ENCODE measurements at regions not wholly inside any gene's neighbourhood (a gene's known extent, or its start where the extent isn't known, plus 50 kb on each side); places are given as distances from the start of the nearest gene placed in this dataset.

DNA sequence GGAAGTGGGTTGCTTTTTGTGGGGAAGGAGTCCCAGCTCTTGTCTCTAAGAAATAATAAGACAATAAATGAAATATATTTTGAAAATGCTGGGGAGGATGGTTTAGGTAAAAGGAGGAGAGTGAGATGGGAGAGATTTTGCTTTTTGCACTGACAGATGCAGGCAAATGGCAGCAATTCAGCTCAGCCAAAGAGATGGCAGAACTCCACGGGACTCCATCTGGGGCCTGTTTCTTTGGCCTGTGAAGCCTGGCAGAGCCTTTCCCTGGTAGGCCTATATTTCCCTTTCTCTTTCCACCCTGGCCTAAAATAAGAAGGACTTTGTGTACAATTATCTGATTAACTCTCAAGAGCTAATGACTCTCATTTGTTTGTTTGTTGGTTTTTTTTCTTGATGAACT, 1525.1 kb downstream of the CDH11 start:
- in situ Hi-C loops (cut with HindIII; ENCODE audit: low sequenced_read_pairs), result no loop called here
- no peak overlapping the region for H3K4me3 ChIP-seq (ENCODE audit: low read depth, low read length)
- TF ChIP-seq, protein P1, sequence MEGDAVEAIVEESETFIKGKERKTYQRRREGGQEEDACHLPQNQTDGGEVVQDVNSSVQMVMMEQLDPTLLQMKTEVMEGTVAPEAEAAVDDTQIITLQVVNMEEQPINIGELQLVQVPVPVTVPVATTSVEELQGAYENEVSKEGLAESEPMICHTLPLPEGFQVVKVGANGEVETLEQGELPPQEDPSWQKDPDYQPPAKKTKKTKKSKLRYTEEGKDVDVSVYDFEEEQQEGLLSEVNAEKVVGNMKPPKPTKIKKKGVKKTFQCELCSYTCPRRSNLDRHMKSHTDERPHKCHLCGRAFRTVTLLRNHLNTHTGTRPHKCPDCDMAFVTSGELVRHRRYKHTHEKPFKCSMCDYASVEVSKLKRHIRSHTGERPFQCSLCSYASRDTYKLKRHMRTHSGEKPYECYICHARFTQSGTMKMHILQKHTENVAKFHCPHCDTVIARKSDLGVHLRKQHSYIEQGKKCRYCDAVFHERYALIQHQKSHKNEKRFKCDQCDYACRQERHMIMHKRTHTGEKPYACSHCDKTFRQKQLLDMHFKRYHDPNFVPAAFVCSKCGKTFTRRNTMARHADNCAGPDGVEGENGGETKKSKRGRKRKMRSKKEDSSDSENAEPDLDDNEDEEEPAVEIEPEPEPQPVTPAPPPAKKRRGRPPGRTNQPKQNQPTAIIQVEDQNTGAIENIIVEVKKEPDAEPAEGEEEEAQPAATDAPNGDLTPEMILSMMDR (IDR thresholded peaks at IDR 0.05; ENCODE audit: low read depth, low read length), result no peak
- no peak for DNase-seq (ENCODE audit: low read depth, low spot score)

DNA sequence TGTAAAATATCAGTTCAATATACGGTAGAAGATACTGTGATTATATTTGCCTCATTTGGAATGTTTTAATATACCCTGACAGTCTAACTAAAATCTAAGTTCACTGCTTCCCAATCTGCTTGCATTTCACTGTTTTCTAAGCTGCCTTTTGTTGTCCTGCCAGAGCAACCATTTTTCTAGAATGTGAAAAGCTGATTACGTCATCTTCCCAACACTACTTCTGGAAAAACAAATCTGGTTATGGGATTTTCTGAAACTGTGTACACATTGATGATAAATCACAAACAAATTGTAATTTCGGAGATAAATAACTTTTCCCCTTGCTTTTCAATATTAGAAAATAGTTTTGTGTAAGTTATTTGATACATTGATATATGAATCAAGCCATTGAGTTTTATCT, 1529.0 kb downstream of the CDH11 start:
- TF ChIP-seq, protein P1 (IDR thresholded peaks at IDR 0.05; ENCODE audit: low read depth, low read length), result no peak
- no peak overlapping the region for H3K4me3 ChIP-seq (ENCODE audit: low read depth, low read length)
- DNase-seq (ENCODE audit: low read depth, low spot score), result no peak
- in situ Hi-C loops (cut with HindIII; ENCODE audit: low sequenced_read_pairs), result no loop called here

DNA sequence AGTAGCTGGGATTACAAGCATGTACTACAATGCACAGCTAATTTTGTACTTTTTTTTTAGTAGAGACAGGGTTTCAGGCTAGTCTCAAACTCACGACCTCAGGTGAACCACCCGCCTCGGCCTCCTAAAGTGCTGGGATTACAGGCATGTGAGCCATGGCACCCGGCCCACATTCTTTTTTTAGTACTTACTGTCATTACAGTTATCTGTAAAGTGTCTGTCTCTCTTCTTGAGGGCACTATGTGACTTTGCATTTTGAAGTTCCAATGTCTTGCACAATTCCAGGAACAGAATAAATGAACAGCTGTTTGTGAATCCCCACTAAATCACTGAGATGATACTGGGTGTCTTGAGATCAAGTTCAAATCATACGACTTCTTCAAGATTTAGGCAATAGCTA, 1540.3 kb downstream of the CDH11 start:
- no peak overlapping the region for H3K4me3 ChIP-seq (ENCODE audit: low read depth, low read length)
- DNase-seq (ENCODE audit: low read depth, low spot score), result no peak
- in situ Hi-C loops (cut with HindIII; ENCODE audit: low sequenced_read_pairs), result no loop called here
- TF ChIP-seq, protein P1 (IDR thresholded peaks at IDR 0.05; ENCODE audit: low read depth, low read length), result no peak

DNA sequence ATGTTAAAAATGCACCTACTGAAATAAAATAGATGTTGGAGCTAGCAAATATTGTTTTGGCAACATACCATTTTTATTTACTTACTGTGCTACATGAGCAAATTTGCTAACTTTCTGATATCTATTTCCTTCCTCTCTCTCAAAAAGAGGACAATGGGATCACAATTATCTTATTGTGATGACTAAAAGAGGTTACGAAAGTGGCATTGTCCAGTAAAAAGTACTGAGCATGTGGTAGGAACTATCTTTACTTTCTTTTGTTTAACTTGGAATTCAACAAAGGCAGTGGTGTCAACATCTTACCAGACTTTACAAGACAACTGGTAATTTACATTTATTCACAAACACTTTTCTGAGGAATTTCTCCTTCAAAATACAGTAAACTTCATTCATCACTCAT, 1542.6 kb upstream of the CDH8 start:
- in situ Hi-C loops (cut with HindIII; ENCODE audit: low sequenced_read_pairs), result no loop called here
- DNase-seq (ENCODE audit: low read depth, low spot score), result no peak
- TF ChIP-seq, protein P1 (IDR thresholded peaks at IDR 0.05; ENCODE audit: low read depth, low read length), result no peak
- no peak overlapping the region for H3K4me3 ChIP-seq (ENCODE audit: low read depth, low read length)

GRCh38 chr16:63577891-63578290, 1541.7 kb upstream of the CDH8 start:
- TF ChIP-seq, protein P1 (IDR thresholded peaks at IDR 0.05; ENCODE audit: low read depth, low read length), result no peak
- H3K4me3 ChIP-seq (ENCODE audit: low read depth, low read length), result no peak overlapping the region
- no peak for DNase-seq (ENCODE audit: low read depth, low spot score)
- in situ Hi-C loops (cut with HindIII; ENCODE audit: low sequenced_read_pairs), result no loop called here

DNA sequence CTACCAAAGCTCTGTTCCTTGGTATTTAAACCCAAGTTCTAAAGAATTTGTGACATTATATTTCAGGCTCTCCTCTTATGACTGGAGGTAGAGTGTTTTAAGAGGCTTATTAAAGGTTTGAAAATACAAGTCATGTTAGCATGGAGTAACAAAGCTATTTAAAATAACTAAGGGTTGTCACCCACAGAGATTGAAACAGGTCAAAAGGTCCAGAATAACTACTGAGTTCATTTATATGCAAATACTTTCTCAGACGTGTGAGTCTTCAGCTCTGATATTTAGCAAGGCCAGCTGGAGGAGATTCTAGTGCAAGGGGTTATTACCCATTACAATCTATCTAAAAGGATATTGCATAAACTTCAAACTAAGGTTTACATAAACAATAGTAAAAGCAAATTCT, 1538.8 kb upstream of the CDH8 start:
- DNase-seq (ENCODE audit: low read depth, low spot score), result no peak
- in situ Hi-C loops (cut with HindIII; ENCODE audit: low sequenced_read_pairs), result no loop called here
- TF ChIP-seq, protein P1 (IDR thresholded peaks at IDR 0.05; ENCODE audit: low read depth, low read length), result no peak
- H3K4me3 ChIP-seq (ENCODE audit: low read depth, low read length), result no peak overlapping the region

DNA sequence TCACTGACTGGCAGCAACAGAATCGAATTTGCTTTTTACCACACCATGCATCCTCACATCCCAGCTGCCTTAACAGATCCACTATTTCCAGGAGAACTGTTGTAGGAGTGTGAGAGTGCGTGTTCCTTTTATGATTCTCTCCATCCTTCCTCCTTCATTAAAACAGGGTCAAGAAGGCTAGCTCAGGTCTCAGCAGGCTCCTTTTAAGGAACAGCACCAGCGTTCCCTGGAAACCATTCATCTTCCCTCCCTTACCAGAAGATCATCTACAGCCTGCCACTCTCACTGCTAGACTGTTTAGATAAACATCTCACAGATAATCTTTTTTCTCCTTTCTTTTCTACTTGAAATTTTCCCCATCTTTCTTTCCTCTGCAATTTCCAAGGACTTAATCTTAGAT, 1531.9 kb upstream of the CDH8 start:
- in situ Hi-C loops (cut with HindIII; ENCODE audit: low sequenced_read_pairs), result no loop called here
- no peak for DNase-seq (ENCODE audit: low read depth, low spot score)
- TF ChIP-seq, protein P1 (IDR thresholded peaks at IDR 0.05; ENCODE audit: low read depth, low read length), result no peak

More for the DNA sequence above, 1531.9 kb upstream of the CDH8 start:
- no peak overlapping the region for H3K4me3 ChIP-seq (ENCODE audit: low read depth, low read length)
